GM12891 (cell line): ENCODE measurements at regions not wholly inside any gene's neighbourhood (a gene's known extent, or its start where the extent isn't known, plus 50 kb on each side); places are given as distances from the start of the nearest gene placed in this dataset.

Experiments used
- DNase-seq: peaks from one replicate; pipeline ENCODE4 v3.0.0; 2011; ENCODE audit warnings: low spot score; ENCODE audit not compliant: insufficient read length
- FAIRE-seq: peaks from 2 replicates; lab custom pipeline; 2011; peaks lifted over from hg19 to GRCh38; lab: Jason Lieb, UNC
- PAX5 ChIP-seq: IDR thresholded peaks from 2 replicates; pipeline ENCODE4 v1.6.1; 2011; ENCODE audit warnings: low read length, moderate library complexity, mild to moderate bottlenecking; ENCODE audit not compliant: insufficient read depth, severe bottlenecking
- POLR2A ChIP-seq: IDR thresholded peaks from 2 replicates; pipeline ENCODE4 v1.6.1; 2011; ENCODE audit warnings: low read depth, low read length, control low read depth
- POLR2AphosphoS5 ChIP-seq: IDR thresholded peaks from 2 replicates; pipeline ENCODE4 v1.6.1; 2011; ENCODE audit warnings: low read depth, low read length, control low read depth
- POU2F2 ChIP-seq: IDR thresholded peaks from 2 replicates; pipeline ENCODE4 v1.6.1; 2011; ENCODE audit warnings: low read depth, mild to moderate bottlenecking, control low read depth, low read length, moderate library complexity
- SPI1 ChIP-seq: IDR thresholded peaks from 2 replicates; pipeline ENCODE4 v1.6.1; 2011; ENCODE audit warnings: low read depth, low read length, control low read depth
- TAF1 ChIP-seq: IDR thresholded peaks from 2 replicates; pipeline ENCODE4 v1.6.1; 2011; ENCODE audit warnings: low read depth, low read length, control low read depth

- no peak for DNase-seq
- no peak for TF ChIP-seq POLR2A
- no peak for TF ChIP-seq POU2F2
- TF ChIP-seq TAF1, result no peak
- TF ChIP-seq SPI1, result no peak
- no peak for TF ChIP-seq PAX5
- no peak for TF ChIP-seq POLR2AphosphoS5
- no peak for FAIRE-seq
These were observed 148.3 kb upstream of the TBX18 start for GRCh38 chr6:84912472-84913322.

GRCh38 chr6:84910906-84911607 is 146.7 kb upstream of the TBX18 start:
- DNase-seq (no peak), FAIRE-seq (no peak)
- no peak for TF ChIP-seq POU2F2
- TF ChIP-seq TAF1, result no peak
- no peak for TF ChIP-seq PAX5
- no peak for TF ChIP-seq POLR2A
- no peak for TF ChIP-seq SPI1
- no peak for TF ChIP-seq POLR2AphosphoS5

GRCh38 chr6:84908304-84908904 is 144.0 kb upstream of the TBX18 start:
- DNase-seq (no peak), FAIRE-seq (no peak)
- TF ChIP-seq PAX5 (no peak), SPI1 (no peak), POU2F2 (no peak), TAF1 (no peak), POLR2A (no peak), POLR2AphosphoS5 (no peak)

- TF ChIP-seq TAF1, result no peak
- no peak for TF ChIP-seq PAX5
- TF ChIP-seq POLR2AphosphoS5, result no peak
- TF ChIP-seq POLR2A, result no peak
- TF ChIP-seq SPI1, result no peak
- TF ChIP-seq POU2F2, result no peak
- no peak for FAIRE-seq
- DNase-seq, result no peak
These were observed 142.1 kb upstream of the TBX18 start for GRCh38 chr6:84906514-84906913.

GRCh38 chr6:84905823-84906222 is 141.4 kb upstream of the TBX18 start:
- TF ChIP-seq POLR2AphosphoS5 (no peak), SPI1 (no peak), POU2F2 (no peak), TAF1 (no peak), POLR2A (no peak), PAX5 (no peak)
- DNase-seq (no peak), FAIRE-seq (no peak)

- TF ChIP-seq PAX5 (no peak), POLR2AphosphoS5 (no peak), POU2F2 (no peak), TAF1 (no peak), POLR2A (no peak), SPI1 (no peak)
- DNase-seq (no peak), FAIRE-seq (no peak)
These were observed 138.0 kb upstream of the TBX18 start for GRCh38 chr6:84902354-84902928.

- DNase-seq, result no peak
- no peak for FAIRE-seq
- TF ChIP-seq POLR2AphosphoS5, result no peak
- no peak for TF ChIP-seq POU2F2
- no peak for TF ChIP-seq SPI1
- no peak for TF ChIP-seq PAX5
- no peak for TF ChIP-seq TAF1
- no peak for TF ChIP-seq POLR2A
These were observed 133.7 kb upstream of the TBX18 start for GRCh38 chr6:84897988-84898594.

GRCh38 chr6:84897011-84897410 is 132.6 kb upstream of the TBX18 start:
- TF ChIP-seq POLR2A (no peak), PAX5 (no peak), POLR2AphosphoS5 (no peak), SPI1 (no peak), TAF1 (no peak), POU2F2 (no peak)
- no peak for FAIRE-seq
- no peak for DNase-seq

GRCh38 chr6:84892671-84893070 is 128.3 kb upstream of the TBX18 start:
- TF ChIP-seq TAF1 (no peak), POU2F2 (no peak), POLR2A (no peak), PAX5 (no peak), SPI1 (no peak), POLR2AphosphoS5 (no peak)
- FAIRE-seq, result no peak
- no peak for DNase-seq
